GM21717 (cell line): ENCODE measurements at regions not wholly inside any gene's neighbourhood (a gene's known extent, or its start where the extent isn't known, plus 50 kb on each side); places are given as distances from the start of the nearest gene placed in this dataset.
"Not testable (repeated sequence)": the region's sequence is repeated elsewhere in the genome, so short reads cannot be mapped to it uniquely, and the experiment has no call there.

Experiments used
- ATAC-seq: cut with Tn5 transposase; IDR thresholded peaks from one replicate; pipeline ENCODE4 v1.9.1; 2021; ENCODE audit warnings: mild to moderate bottlenecking, moderate library complexity; ENCODE audit not compliant: unreplicated experiment

- no peak for ATAC-seq
Observed at GRCh38 chr2:45120546-45120945, 111.3 kb upstream of the SIX2 start.

- ATAC-seq, result no peak
Observed at GRCh38 chr2:45119855-45120254, 110.6 kb upstream of the SIX2 start.

GRCh38 chr2:45119038-45119437, 109.8 kb upstream of the SIX2 start:
- no peak for ATAC-seq

- ATAC-seq, result no peak
Observed at GRCh38 chr2:45117383-45117782, 108.1 kb upstream of the SIX2 start.

- no peak for ATAC-seq
Observed at GRCh38 chr2:45115181-45115580, 105.9 kb upstream of the SIX2 start.

DNA sequence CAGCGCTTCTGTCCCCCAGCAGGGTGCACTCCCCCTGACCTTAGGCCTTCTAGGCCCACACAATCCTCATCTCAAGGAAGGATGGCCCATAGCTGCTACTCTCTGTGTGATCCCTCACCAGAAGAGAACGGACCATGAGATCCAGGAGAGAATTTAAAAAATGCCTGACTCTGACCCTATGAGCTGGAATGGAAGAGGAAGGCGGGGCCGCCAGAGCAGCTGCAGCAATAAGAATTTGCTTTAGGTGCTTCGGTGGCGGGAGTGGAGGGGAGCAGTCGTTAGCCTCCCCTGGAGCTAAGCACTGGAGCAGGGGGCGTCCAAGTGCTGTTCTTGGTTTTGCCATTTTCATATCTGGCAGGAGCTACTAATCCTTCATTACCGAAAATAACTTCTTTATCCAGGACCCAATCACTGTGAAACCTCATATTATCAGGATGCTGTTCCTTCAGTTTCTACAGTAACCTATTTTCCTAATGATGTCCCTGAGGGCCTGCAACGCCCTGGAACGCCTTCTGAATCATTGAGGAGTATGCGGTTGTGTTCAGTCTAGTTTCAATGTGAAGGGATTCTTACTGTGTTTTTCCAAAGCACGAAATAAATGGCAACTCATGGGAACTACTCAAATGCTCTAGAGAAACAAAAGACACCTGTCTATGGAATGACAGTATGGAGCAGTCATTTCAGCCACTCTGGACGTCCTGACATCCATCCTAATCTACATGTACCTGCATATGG, 105.1 kb upstream of the SIX2 start:
- ATAC-seq, result no peak

GRCh38 chr2:45112750-45113149, 103.5 kb upstream of the SIX2 start:
- no peak for ATAC-seq

- no peak for ATAC-seq
Observed at GRCh38 chr2:45105050-45105582, 95.9 kb upstream of the SIX2 start.

DNA sequence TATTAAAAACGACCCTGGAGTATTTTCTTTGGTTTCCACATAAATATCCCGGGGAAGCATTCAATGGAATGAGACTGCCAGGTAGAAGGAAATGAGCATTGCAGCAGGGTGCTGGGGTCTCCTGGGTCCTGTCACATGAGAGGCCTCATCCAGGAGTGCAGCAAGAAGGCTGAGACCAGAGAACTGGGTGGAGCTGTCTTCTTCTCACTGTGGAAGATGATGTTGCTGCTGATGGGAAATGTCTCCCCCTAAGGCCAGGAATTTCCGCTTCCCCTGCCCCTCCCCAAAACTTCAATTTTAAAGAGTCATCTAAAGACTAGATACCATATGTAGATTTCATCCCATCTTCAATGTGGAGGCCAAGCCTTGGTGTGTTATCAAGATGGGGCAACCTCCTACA, 95.2 kb upstream of the SIX2 start:
- ATAC-seq, result no peak

- ATAC-seq, result no peak
Observed at GRCh38 chr2:45103351-45104345, 94.4 kb upstream of the SIX2 start.

DNA sequence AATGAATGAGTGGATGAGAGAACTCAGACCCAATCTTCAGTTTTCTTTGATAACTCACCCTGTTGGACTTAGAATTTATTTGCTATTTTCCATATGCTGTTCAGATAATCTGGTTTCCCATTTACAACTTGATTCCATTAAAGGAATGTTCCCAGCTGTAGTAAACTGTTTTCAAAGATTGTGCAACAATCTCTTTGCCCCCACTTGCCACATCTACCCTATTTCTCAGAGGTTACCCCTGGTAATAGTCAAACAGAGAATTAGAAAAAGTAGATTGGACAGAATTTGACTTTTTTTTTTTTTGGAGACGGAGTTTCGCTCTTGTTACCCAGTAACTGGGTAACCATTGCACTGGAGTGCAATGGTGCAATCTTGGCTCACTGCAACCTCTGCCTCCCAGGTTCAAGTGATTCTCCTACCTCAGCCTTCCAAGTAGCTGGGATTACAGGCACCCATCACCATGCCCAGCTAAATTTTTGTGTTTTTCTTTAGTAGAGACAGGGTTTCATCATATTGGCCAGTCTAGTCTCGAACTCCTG, 93.4 kb upstream of the SIX2 start:
- ATAC-seq, result no peak

GRCh38 chr2:45102141-45102540, 92.9 kb upstream of the SIX2 start:
- no peak for ATAC-seq

DNA sequence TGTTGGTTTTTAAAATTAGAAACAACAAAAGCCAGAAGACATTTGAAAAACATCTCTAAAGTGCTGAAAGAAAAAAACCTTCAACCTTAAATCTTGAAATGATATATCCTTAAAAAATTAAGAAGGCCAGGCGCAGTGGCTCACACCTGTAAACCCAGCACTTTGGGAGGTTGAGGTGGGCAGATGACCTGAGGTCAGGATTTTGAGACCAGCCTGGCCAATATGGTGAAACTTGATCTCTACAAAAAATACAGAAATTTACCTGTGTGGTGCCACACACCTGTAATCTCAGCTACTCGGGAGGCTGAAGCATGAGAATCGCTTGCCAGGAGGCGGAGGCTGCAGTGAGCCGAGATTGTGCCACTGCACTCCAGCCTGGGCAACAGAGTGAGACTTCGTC, 87.7 kb upstream of the SIX2 start:
- no peak for ATAC-seq

DNA sequence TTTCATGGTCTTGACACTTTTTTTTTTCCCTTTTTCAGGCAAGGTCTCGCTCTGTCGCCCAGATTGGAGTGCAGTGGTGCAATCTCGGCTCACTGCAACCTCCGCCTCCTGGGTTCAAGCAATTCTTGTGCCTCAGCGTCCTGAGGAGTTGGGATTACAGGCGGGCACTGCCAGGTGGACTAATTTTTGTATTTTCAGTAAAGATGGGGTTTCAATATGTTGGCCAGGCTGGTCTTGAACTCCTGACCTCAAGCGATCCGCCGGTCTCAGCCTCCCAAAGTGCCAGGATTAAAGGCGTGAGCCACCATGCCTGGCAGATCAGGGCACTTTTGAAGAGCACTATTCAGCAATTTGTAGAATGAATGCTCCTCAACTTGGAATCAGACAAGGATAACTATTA, 86.8 kb upstream of the SIX2 start:
- not testable (repeated sequence) for ATAC-seq

DNA sequence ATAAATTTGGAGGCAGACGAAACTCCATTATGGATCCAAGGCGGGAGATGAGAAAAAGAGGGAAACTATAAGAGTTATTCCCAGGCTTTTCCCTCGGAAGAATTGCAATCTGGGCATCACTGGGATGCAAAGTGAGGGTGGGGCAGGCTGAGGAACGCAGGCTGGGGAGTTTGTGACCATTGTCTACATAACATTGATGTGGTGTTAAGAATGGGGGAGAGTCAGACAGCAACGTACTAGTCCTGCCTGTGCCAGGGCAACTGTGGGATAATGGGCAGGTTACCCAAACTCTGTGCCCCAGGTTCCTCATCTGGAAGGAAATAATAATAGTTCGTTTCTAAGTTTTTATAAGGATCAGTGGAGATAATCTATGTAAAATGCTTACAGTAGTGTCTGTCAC, 84.4 kb upstream of the SIX2 start:
- no peak for ATAC-seq

GRCh38 chr2:45093181-45093580, 83.9 kb upstream of the SIX2 start:
- ATAC-seq, result no peak

GRCh38 chr2:45089554-45090261, 80.5 kb upstream of the SIX2 start:
- ATAC-seq, result no peak

GRCh38 chr2:45085487-45085886, 76.2 kb upstream of the SIX2 start:
- no peak for ATAC-seq

- no peak for ATAC-seq
Observed at GRCh38 chr2:45084361-45085020, 75.2 kb upstream of the SIX2 start.

GRCh38 chr2:45083175-45083574, 73.9 kb upstream of the SIX2 start:
- no peak for ATAC-seq
